Thoracic aorta (tissue), 2 donors: ENCODE measurements at regions not wholly inside any gene's neighbourhood (a gene's known extent, or its start where the extent isn't known, plus 50 kb on each side); places are given as distances from the start of the nearest gene placed in this dataset.

Experiments
- ATAC-seq: fragments of 150-250 bp; one replicate; pipeline ENCODE4 v1.8.0; 2017; ENCODE audit warnings: low read depth; ENCODE audit not compliant: insufficient number of reproducible peaks, low FRiP score
- DNase-seq: peaks from one replicate; pipeline ENCODE4 v3.0.0-alpha.2; 2020; ENCODE audit warnings: low spot score
- H3K27ac ChIP-seq, 2 donors: fragments of 200-600 bp; sonication (generic); 1 replicate in 1 of 2; 2 replicates in 1 of 2; pipeline ENCODE4 v1.5.1; 2016; ENCODE audit warnings: mild to moderate bottlenecking in 2 of 2, moderate library complexity in 2 of 2
- H3K27me3 ChIP-seq: fragments of 200-600 bp; sonication (generic); replicated peaks from 2 replicates; pipeline ENCODE4 v1.6.0; 2016; ENCODE audit warnings: mild to moderate bottlenecking; ENCODE audit not compliant: insufficient read depth
- H3K36me3 ChIP-seq: fragments of 200-600 bp; sonication (generic); one replicate; pipeline ENCODE4 v1.5.1; 2016
- H3K4me1 ChIP-seq, 2 donors: fragments of 200-600 bp; sonication (generic); 1 replicate in 1 of 2; 2 replicates in 1 of 2; pipeline versions ENCODE4 v1.5.1 to v1.6.0; 2016; ENCODE audit warnings: low read depth in 2 of 2, mild to moderate bottlenecking in 1 of 2; ENCODE audit not compliant: control insufficient read depth in 1 of 2
- H3K4me3 ChIP-seq: fragments of 200-600 bp; sonication (generic); 2 replicates; pipeline ENCODE4 v1.5.1; 2016; ENCODE audit warnings: mild to moderate bottlenecking
- H3K9me3 ChIP-seq: fragments of 200-600 bp; sonication (generic); 2 replicates; pipeline ENCODE4 v1.5.1; 2016
- CTCF ChIP-seq: fragments of 200-600 bp; sonication (generic); IDR thresholded peaks from one replicate; pipeline ENCODE4 v1.5.1; 2019; ENCODE audit warnings: antibody characterized with exemption

GRCh38 chr10:128576336-128576735 lies 450.1 kb upstream of the MKI67 start:
- Histone ChIP-seq H3K27ac (no peak overlapping the region), H3K36me3 (no peaks in the 10 kb centered on the region), H3K27me3 (no peaks in the 10 kb centered on the region), H3K9me3 (no peaks in the 10 kb centered on the region), H3K4me3 (no peak overlapping the region), H3K4me1 (no peaks in the 10 kb centered on the region)
- DNase-seq (no peak), ATAC-seq (no peak)
- TF ChIP-seq CTCF = no peak

GRCh38 chr10:128576943-128577670 lies 450.9 kb upstream of the MKI67 start:
- DNase-seq (no peak), ATAC-seq (no peak)
- no peak for TF ChIP-seq CTCF
- H3K9me3 ChIP-seq = no peaks in the 10 kb centered on the region
- no peak overlapping the region for H3K27ac ChIP-seq
- H3K4me1 ChIP-seq = no peaks in the 10 kb centered on the region
- no peaks in the 10 kb centered on the region for H3K36me3 ChIP-seq
- H3K4me3 ChIP-seq = no peak overlapping the region
- no peaks in the 10 kb centered on the region for H3K27me3 ChIP-seq

GRCh38 chr10:128577958-128578750 lies 451.9 kb upstream of the MKI67 start:
- TF ChIP-seq CTCF = no peak
- H3K4me1 ChIP-seq = no peaks in the 10 kb centered on the region
- no peak for ATAC-seq
- no peak for DNase-seq
- no peaks in the 10 kb centered on the region for H3K27me3 ChIP-seq
- no peak overlapping the region for H3K27ac ChIP-seq
- H3K4me3 ChIP-seq = no peak overlapping the region
- no peaks in the 10 kb centered on the region for H3K9me3 ChIP-seq
- H3K36me3 ChIP-seq = no peaks in the 10 kb centered on the region

- Histone ChIP-seq H3K4me1 (no peaks in the 10 kb centered on the region), H3K9me3 (no peaks in the 10 kb centered on the region), H3K27ac (no peak overlapping the region), H3K4me3 (no peak overlapping the region), H3K27me3 (no peaks in the 10 kb centered on the region), H3K36me3 (no peaks in the 10 kb centered on the region)
- DNase-seq (no peak), ATAC-seq (no peak)
- no peak for TF ChIP-seq CTCF
These were observed 452.5 kb upstream of the MKI67 start for GRCh38 chr10:128578766-128579165.

- Histone ChIP-seq H3K4me3 (no peak overlapping the region), H3K36me3 (no peaks in the 10 kb centered on the region), H3K4me1 (no peaks in the 10 kb centered on the region), H3K9me3 (no peaks in the 10 kb centered on the region), H3K27ac (no peak overlapping the region), H3K27me3 (no peaks in the 10 kb centered on the region)
- ATAC-seq (no peak), DNase-seq (no peak)
- no peak for TF ChIP-seq CTCF
These were observed 453.1 kb upstream of the MKI67 start for GRCh38 chr10:128579280-128579865.
